GM12878 (cell line): ENCODE measurements at regions not wholly inside any gene's neighbourhood (a gene's known extent, or its start where the extent isn't known, plus 50 kb on each side); places are given as distances from the start of the nearest gene placed in this dataset.

ENCODE experiments used
- ATAC-seq: fragments of 200-7000 bp; cut with Tn5 transposase; 3 replicates; pipeline ENCODE4 v1.9.1; 2020; ENCODE audit warnings: mild to moderate bottlenecking, moderate library complexity
- BruUV-seq: library from RNA; stranded (reverse); fragments of 400-500 nt; replicated peaks from 2 replicates; lab custom pipeline; 2021; lab: Mats Ljungman, UMichigan
- CTCF ChIA-PET: fragments of 300-600 bp; sonication (Branson Sonifier 250); formaldehyde crosslinking; extraction: SDS; loops from one replicate; lab custom pipeline; 2021; ENCODE audit warnings: inconsistent platforms; lab: Yijun Ruan, JAX
- POLR2A ChIA-PET: fragments of 350-600 bp; formaldehyde crosslinking; extraction: SDS; loops from one replicate; lab custom pipeline; 2021; ENCODE audit warnings: inconsistent platforms; lab: Charles Lee
- RAD21 ChIA-PET: fragments of 300-600 bp; sonication (Branson Sonifier 250); formaldehyde crosslinking; loops from one replicate; lab custom pipeline; 2023; ENCODE audit warnings: antibody characterized with exemption; ENCODE audit not compliant: unreplicated experiment; lab: Charles Lee
- SMC1A ChIA-PET: fragments of 300-600 bp; sonication (Branson Sonifier 250); formaldehyde crosslinking; loops from one replicate; lab custom pipeline; 2023; ENCODE audit not compliant: unreplicated experiment, uncharacterized antibody; lab: Charles Lee
- DNase-seq: peaks from one replicate; pipeline ENCODE4 v3.0.0-alpha.2; 2011; ENCODE audit warnings: low read depth, low spot score
- FAIRE-seq: peaks from 3 replicates; lab custom pipeline; 2011; peaks lifted over from hg19 to GRCh38; lab: Jason Lieb, UNC
- H2AFZ ChIP-seq: 2 replicates; pipeline ENCODE4 v1.6.0; 2011; ENCODE audit warnings: low read depth, low read length, control low read depth; ENCODE audit not compliant: control insufficient read depth
- H3K27ac ChIP-seq: 2 replicates; pipeline ENCODE4 v1.5.1; 2011; ENCODE audit warnings: control low read depth; ENCODE audit not compliant: control insufficient read depth, insufficient read depth
- H3K27me3 ChIP-seq, 2 experiments: replicated peaks in 1 of 2; 2 replicates each; pipeline versions ENCODE4 v1.6.0 to v1.6.1; 2011; ENCODE audit warnings: low read length in 1 of 2; ENCODE audit not compliant: control insufficient read depth in 2 of 2, insufficient read depth in 2 of 2
- H3K36me3 ChIP-seq, 2 experiments: 2 replicates each; pipeline ENCODE4 v1.5.1; 2011; ENCODE audit warnings: low read length in 1 of 2; ENCODE audit not compliant: control insufficient read depth in 2 of 2, insufficient read depth in 2 of 2
- H3K4me1 ChIP-seq: 2 replicates; pipeline ENCODE4 v1.6.1; 2011; ENCODE audit warnings: mild to moderate bottlenecking, low read length, moderate library complexity, mixed read lengths; ENCODE audit not compliant: control insufficient read depth, insufficient read depth
- H3K4me2 ChIP-seq: 2 replicates; pipeline ENCODE4 v1.6.0; 2011; ENCODE audit warnings: control low read depth; ENCODE audit not compliant: control insufficient read depth, insufficient read depth
- H3K4me3 ChIP-seq: fragments of 200-600 bp; sonication (generic); 2 replicates; pipeline ENCODE4 v1.5.1; 2016
- H3K79me2 ChIP-seq: 2 replicates; pipeline ENCODE4 v1.6.0; 2011; ENCODE audit warnings: low read length; ENCODE audit not compliant: control insufficient read depth, insufficient read depth
- H3K9ac ChIP-seq: 2 replicates; pipeline ENCODE4 v1.8.0; 2011; ENCODE audit warnings: low read length, control low read depth, mixed read lengths; ENCODE audit not compliant: control insufficient read depth, insufficient read depth
- H3K9me3 ChIP-seq: replicated peaks from 3 replicates; pipeline ENCODE4 v1.5.1; 2011; ENCODE audit warnings: mild to moderate bottlenecking, low read length; ENCODE audit not compliant: control insufficient read depth, insufficient read depth
- H4K20me1 ChIP-seq: 2 replicates; pipeline ENCODE4 v1.6.0; 2011; ENCODE audit not compliant: control insufficient read depth, insufficient read depth
- BRCA1 ChIP-seq: IDR thresholded peaks from 2 replicates; pipeline ENCODE4 v1.6.1; 2011; ENCODE audit warnings: low read depth, low read length, improper control_type of control experiment
- CBX3 ChIP-seq: fragments of 200-600 bp; sonication (generic); IDR thresholded peaks from 2 replicates; pipeline ENCODE4 v1.6.1; 2016; ENCODE audit warnings: low read depth, borderline replicate concordance
- EGR1 ChIP-seq, 2 experiments: IDR thresholded peaks; 1 replicate in 1 of 2; 2 replicates in 1 of 2; pipeline ENCODE4 v1.6.1; 2011 to 2012; ENCODE audit warnings: low read depth in 2 of 2, low read length in 2 of 2, borderline replicate concordance in 1 of 2, mild to moderate bottlenecking in 1 of 2, moderate library complexity in 1 of 2
- EP300 ChIP-seq, 2 experiments: fragments of 150-350 bp in 1 of 2; IDR thresholded peaks; 2 replicates each; pipeline ENCODE4 v1.6.1; 2011 to 2012; ENCODE audit warnings: low read depth in 2 of 2, low read length in 2 of 2, borderline replicate concordance in 1 of 2, improper control_type of control experiment in 1 of 2, inconsistent platforms in 1 of 2; ENCODE audit not compliant: control insufficient read depth in 1 of 2
- IRF4 ChIP-seq: IDR thresholded peaks from 2 replicates; pipeline ENCODE4 v1.6.1; 2011; ENCODE audit warnings: low read depth, low read length
- JUNB ChIP-seq: IDR thresholded peaks from 2 replicates; pipeline ENCODE4 v1.6.1; 2016; ENCODE audit warnings: antibody characterized with exemption, mild to moderate bottlenecking
- MTA2 ChIP-seq: fragments of 450-650 bp; IDR thresholded peaks from 2 replicates; pipeline ENCODE4 v1.6.1; 2016; ENCODE audit warnings: low read depth, mild to moderate bottlenecking, moderate library complexity
- MXI1 ChIP-seq: fragments of 150-350 bp; IDR thresholded peaks from 2 replicates; pipeline ENCODE4 v1.6.1; 2011; ENCODE audit warnings: low read depth, mild to moderate bottlenecking, inconsistent platforms, low read length, improper control_type of control experiment
- MYB ChIP-seq: fragments of 150-350 bp; IDR thresholded peaks from 2 replicates; pipeline ENCODE4 v1.6.1; 2014; ENCODE audit warnings: mild to moderate bottlenecking, low read depth, low read length, borderline replicate concordance
- NFIC ChIP-seq: IDR thresholded peaks from 2 replicates; pipeline ENCODE4 v1.6.1; 2012; ENCODE audit warnings: low read depth, mild to moderate bottlenecking, inconsistent platforms, low read length, moderate library complexity
- NR2F1 ChIP-seq: fragments of 450-650 bp; conservative IDR thresholded peaks from 2 replicates; pipeline ENCODE4 v1.6.1; 2017; ENCODE audit warnings: mild to moderate bottlenecking
- POLR2AphosphoS2 ChIP-seq: IDR thresholded peaks from 2 replicates; pipeline ENCODE4 v1.6.1; 2011; ENCODE audit warnings: low read depth, mild to moderate bottlenecking, low read length, improper control_type of control experiment, moderate library complexity
- POLR2AphosphoS5 ChIP-seq: IDR thresholded peaks from 2 replicates; pipeline ENCODE4 v1.6.1; 2011; ENCODE audit warnings: mild to moderate bottlenecking, low read length, inconsistent platforms
- RFX5 ChIP-seq: IDR thresholded peaks from 2 replicates; pipeline ENCODE4 v1.6.1; 2011; ENCODE audit warnings: low read depth, low read length, improper control_type of control experiment
- STAT1 ChIP-seq: fragments of 450-650 bp; conservative IDR thresholded peaks from 2 replicates; pipeline ENCODE4 v1.6.1; 2014; ENCODE audit warnings: antibody characterized with exemption, mild to moderate bottlenecking
- TBL1XR1 ChIP-seq: IDR thresholded peaks from 2 replicates; pipeline ENCODE4 v1.6.1; 2012; ENCODE audit warnings: low read depth, low read length, improper control_type of control experiment
- ZZZ3 ChIP-seq: IDR thresholded peaks from 2 replicates; pipeline ENCODE4 v1.6.1; 2011; ENCODE audit warnings: low read depth; ENCODE audit not compliant: control insufficient read depth, insufficient read length
- WGBS: methylation state at CpG from one replicate; pipeline ENCODE4 v1.1.6; 2016; ENCODE audit warnings: low lambda C conversion rate; ENCODE audit not compliant: insufficient replicate concordance, insufficient coverage; ENCODE audit errors: missing lambda C conversion rate; 5-methylcytosine and 5-hydroxymethylcytosine counted together
- in situ Hi-C: fragments of 300-500 bp; cut with MboI; formaldehyde crosslinking; loops from 9 replicates; pipeline ENCODE4 v1.14.3; 2018; ENCODE audit warnings: mixed read lengths
- intact Hi-C: fragments of 100-400 bp; cut with micrococcal nuclease; formaldehyde crosslinking; loops from one replicate; pipeline ENCODE4 v1.14.2; 2022; ENCODE audit not compliant: unreplicated experiment

DNA sequence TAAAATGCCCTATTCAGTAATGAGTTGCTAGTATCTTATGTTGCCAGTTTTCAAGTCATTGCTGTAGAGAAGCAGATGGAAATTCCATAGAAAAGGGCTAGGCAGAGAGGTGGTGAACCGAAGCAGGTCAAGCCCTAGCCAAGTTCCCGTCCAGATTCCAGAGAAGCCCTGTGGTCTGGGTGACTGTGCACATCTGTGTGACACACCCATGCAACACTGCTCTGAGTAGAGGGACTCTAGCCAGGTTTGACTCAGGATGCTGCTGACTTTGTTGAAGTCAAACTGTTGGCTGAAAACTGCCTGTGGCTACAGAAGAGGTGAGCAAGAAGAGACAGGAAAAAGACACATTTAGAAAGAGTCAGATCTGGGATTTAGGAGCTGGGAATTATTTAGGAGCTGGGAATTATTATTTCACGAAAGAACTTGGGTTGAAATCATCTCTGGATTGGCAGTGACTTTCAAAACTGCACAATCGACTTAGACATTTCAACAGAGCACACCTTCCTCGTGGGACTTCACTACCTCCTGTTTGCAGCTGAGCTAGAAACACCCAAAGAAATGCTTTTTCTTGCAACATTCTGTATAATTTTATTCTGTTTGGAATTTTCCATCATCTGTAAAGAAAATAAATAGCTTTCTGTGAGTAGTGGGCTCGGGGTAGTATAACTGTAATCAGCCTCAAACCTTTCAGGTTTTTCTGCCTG lies 149.1 kb upstream of the PRKCQ start:
- WGBS: 2% methylated on average over 6 of the region's 6 CpGs
- TF ChIP-seq NR2F1 (no peak), IRF4 (no peak), POLR2AphosphoS2 (no peak), RFX5 (no peak), STAT1 (no peak), ZZZ3 (no peak), EP300 (IDR thresholded peaks at IDR 0.05; ENCODE audit: borderline replicate concordance in 1 of 2, control insufficient read depth in 1 of 2, low read depth in 2 of 2, low read length in 2 of 2) (no peak), EGR1 (IDR thresholded peaks at IDR 0.05; ENCODE audit: borderline replicate concordance in 1 of 2, low read depth in 2 of 2, low read length in 2 of 2) (no peak), MYB (no peak), TBL1XR1 (no peak), MXI1 (no peak), CBX3 (no peak), JUNB (no peak), MTA2 (no peak), POLR2AphosphoS5 (no peak), BRCA1 (no peak), NFIC (no peak)
- no peak for DNase-seq
- no peaks in the 10 kb centered on the region for H3K79me2 ChIP-seq
- no peaks in the 10 kb centered on the region; the same call in 2 of the 3 replicates for H3K9me3 ChIP-seq
- intact Hi-C loops (no loop called here), in situ Hi-C loops (loop anchor here (25.0 kb wide), 1 partner anchor 108 kb away; no protein-coding TSS in a partner anchor)
- no TSS peak for BruUV-seq
- CTCF ChIA-PET: interaction anchor here (1.1 kb wide), 1 partner anchor 29 kb away, joined by 3 read pairs; no protein-coding TSS in a partner anchor
- H4K20me1 ChIP-seq: no peaks in the 10 kb centered on the region
- H3K27me3 ChIP-seq: peaks cover 2 to 4% of the 10 kb centered on the region in 2 experiments
- no peaks in the 10 kb centered on the region for H3K4me1 ChIP-seq
- RAD21 ChIA-PET: no interaction called here
- H3K27ac ChIP-seq: no peak overlapping the region
- H3K36me3 ChIP-seq: no peaks in the 10 kb centered on the region
- H2AFZ ChIP-seq: no peak overlapping the region
- SMC1A ChIA-PET: no interaction called here
- H3K9ac ChIP-seq: no peak overlapping the region
- FAIRE-seq: no peak
- H3K4me3 ChIP-seq: no peak overlapping the region
- ATAC-seq: no peak
- POLR2A ChIA-PET: no interaction called here
- H3K4me2 ChIP-seq: no peak overlapping the region
